ENCODE measurements at regions not wholly inside any gene's neighbourhood (a gene's known extent, or its start where the extent isn't known, plus 50 kb on each side); places are given as distances from the start of the nearest gene placed in this dataset.

DNA sequence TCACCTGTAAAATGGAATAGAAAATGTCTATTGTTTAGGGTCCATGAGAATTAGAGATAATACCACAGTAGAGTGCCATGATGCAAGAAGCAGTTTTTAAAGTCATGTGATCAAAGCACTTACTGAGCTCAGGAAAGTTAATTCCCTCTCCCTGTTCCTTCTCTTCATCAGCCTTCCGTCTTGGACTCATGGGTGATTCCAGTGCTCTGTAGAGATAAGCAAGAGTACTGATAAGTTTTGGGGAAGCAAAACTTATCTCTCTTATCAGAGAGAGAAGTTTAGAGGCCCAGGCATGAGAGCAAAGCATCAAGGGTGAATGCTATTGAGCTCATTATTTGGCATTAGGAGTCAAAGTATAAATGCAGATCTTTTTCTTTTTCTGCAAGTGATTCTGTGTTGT, 410.1 kb downstream of the AGTPBP1 start:
- TF ChIP-seq, protein P1, sequence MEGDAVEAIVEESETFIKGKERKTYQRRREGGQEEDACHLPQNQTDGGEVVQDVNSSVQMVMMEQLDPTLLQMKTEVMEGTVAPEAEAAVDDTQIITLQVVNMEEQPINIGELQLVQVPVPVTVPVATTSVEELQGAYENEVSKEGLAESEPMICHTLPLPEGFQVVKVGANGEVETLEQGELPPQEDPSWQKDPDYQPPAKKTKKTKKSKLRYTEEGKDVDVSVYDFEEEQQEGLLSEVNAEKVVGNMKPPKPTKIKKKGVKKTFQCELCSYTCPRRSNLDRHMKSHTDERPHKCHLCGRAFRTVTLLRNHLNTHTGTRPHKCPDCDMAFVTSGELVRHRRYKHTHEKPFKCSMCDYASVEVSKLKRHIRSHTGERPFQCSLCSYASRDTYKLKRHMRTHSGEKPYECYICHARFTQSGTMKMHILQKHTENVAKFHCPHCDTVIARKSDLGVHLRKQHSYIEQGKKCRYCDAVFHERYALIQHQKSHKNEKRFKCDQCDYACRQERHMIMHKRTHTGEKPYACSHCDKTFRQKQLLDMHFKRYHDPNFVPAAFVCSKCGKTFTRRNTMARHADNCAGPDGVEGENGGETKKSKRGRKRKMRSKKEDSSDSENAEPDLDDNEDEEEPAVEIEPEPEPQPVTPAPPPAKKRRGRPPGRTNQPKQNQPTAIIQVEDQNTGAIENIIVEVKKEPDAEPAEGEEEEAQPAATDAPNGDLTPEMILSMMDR (IDR thresholded peaks at IDR 0.05; ENCODE audit: borderline replicate concordance, extremely low read depth, low read length, poor library complexity, severe bottlenecking), result no peak
- no peak for TF ChIP-seq EZH2 (IDR thresholded peaks at IDR 0.05; ENCODE audit: borderline replicate concordance, low read depth, low read length, severe bottlenecking)

Data from DND-41 (cell line).